NCI-H446 treated with DMSO at 0.1 percent for 48 hours (cell line): ENCODE measurements at regions not wholly inside any gene's neighbourhood (a gene's known extent, or its start where the extent isn't known, plus 50 kb on each side); places are given as distances from the start of the nearest gene placed in this dataset.
A peak's percentile ranks its signal among the peaks of the same experiment; 100 is the strongest.
"Not testable (repeated sequence)": the region's sequence is repeated elsewhere in the genome, so short reads cannot be mapped to it uniquely, and the experiment has no call there.

ENCODE experiments used
- DNase-seq: peaks from one replicate; lab custom pipeline; 2025; lab: John Stamatoyannopoulos, UW

DNA sequence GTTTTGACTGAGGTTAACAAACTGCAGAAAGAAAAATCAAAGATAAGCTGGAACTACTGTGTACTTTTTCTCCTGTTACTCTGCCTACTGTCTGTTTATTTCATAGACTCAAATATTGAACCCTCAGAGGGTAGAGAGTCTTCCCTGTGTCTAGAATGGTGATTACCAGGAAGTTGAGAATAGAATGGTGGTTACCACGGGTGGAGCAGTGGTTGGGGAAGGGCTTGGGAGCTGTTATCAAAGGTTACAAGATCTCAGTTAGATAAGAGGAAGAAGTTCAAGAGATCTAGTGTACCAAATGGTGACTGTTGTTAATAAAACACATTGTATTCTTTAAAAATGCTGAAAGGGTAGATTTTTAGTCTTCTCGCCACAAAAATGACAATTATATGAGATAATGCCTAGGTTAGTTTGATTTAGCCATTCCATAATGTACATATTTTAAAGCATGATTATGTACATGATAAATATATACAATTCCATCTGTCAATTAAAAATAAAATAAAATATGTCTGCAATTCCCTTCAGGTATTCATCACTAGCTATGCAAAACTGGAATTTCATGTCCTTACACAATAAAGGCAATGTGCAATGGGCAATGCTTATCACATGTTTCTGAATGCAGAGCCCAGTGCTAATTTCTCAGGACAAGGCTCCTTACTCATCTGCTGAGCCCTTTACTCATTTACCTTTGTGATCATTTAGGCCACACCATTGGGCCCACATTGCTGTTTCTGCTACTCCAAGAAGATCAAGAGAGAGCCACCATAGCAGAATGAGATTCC is 474.3 kb upstream of the CAMK1G start:
- DNase-seq, result no peak

GRCh38 chr1:209113521-209113920 is 470.0 kb upstream of the CAMK1G start:
- DNase-seq, result no peak

- DNase-seq, result no peak
Observed at GRCh38 chr1:209116705-209117104, 466.8 kb upstream of the CAMK1G start.

GRCh38 chr1:209123601-209124000 is 459.9 kb upstream of the CAMK1G start:
- no peak for DNase-seq

DNA sequence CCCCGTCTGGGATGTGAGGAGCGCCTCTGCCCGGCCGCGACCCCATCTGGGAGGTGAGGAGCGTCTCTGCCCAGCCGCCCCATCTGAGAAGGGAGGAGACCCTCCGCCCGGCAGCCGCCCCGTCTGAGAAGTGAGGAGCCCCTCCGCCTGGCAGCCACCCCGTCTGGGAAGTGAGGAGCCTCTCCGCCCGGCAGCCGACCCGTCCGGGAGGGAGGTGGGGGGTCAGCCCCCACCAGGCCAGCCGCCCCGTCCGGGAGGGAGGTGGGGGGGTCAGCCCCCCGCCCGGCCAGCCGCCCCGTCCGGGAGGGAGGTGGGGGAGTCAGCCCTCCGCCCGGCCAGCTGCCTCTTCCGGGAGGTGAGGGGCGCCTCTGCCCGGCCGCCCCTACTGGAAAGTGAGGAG is 454.4 kb upstream of the CAMK1G start:
- DNase-seq, result not testable (repeated sequence)

DNA sequence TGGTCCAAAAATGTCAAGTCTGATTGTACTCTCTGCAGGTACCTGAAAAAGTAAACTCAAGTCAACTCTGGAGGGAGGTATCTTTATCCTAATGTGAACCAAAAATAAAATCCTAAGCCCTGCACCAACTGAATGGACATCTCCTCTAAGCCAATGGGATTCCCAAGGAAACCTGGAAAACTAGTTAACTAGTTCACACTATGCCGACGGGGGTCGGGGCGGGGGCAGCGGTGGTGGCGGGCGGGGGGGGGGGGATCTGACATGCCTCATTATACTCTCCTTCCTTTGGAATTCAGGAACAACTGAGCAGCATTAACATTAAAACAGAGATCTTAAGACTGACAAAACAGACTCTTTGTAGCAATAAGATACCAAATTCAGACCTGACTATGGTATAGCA is 452.6 kb upstream of the CAMK1G start:
- DNase-seq, result no peak

GRCh38 chr1:209132736-209133467 is 450.6 kb upstream of the CAMK1G start:
- DNase-seq, result no peak

DNA sequence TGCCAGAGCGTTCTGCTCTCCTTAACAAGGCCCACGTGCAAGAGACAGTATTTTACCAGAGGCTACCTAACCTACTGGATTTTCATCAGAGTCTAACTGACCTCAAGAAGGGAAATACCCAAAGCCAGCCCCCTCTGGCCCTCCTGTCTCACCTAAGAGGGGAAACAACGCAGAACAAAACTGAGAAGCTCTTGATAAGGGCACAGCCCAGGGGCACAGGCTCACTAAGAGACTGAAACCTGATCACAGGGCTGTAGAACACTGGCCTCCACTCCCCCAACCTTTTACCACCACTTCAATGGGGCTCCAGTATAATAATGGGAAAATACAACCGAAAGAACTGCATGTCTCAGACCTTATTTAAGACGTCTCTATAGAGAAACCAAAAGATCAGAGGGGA is 449.5 kb upstream of the CAMK1G start:
- no peak for DNase-seq

- no peak for DNase-seq
Observed at GRCh38 chr1:209143916-209144315, 439.6 kb upstream of the CAMK1G start.

GRCh38 chr1:209150114-209150513 is 433.4 kb upstream of the CAMK1G start:
- DNase-seq, result no peak

DNA sequence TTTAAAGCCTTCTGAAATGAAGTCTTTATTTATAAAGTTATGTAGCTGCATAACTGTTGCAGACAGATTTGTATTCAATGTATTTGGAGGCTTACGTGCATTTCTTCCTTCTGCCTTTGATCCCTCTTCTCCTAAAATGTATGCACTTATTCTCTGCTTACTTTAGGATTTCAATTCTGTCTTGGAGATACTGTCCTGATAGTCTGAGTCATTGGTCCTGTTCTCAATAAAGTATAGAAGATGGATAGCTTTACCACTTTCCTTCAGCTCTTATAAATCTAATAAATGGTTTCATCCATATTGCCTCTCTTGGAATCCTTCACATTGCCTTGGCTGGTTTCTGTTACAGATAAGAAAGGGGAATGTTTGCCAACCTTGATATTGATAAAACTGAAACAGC is 430.1 kb upstream of the CAMK1G start:
- no peak for DNase-seq

DNA sequence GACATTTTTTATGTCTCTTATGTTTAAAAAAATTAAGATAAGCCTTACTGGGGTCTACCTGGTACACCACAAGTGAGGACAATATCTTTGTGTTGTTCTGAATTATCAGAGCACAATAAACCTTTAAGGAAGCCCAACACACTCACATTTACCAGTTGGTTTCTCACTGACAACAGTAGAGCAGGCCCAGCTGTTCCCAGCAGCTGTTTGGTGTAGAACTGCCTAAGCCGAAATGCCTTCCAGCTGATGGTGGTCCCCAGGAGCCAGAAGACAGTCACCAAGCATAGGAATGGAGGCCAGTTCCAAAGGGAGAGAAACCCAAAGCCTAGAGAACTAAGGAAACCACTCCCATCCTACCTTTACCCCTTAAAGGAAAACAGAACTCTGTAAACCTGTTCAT is 428.6 kb upstream of the CAMK1G start:
- DNase-seq, result no peak

GRCh38 chr1:209155546-209155945 is 428.0 kb upstream of the CAMK1G start:
- no peak for DNase-seq

- no peak for DNase-seq
Observed at GRCh38 chr1:209156991-209157390, 426.5 kb upstream of the CAMK1G start.

GRCh38 chr1:209157546-209158249 is 425.8 kb upstream of the CAMK1G start:
- no peak for DNase-seq

- DNase-seq, result peak; percentile 33
Observed at GRCh38 chr1:209158851-209159250, 424.7 kb upstream of the CAMK1G start.

DNA sequence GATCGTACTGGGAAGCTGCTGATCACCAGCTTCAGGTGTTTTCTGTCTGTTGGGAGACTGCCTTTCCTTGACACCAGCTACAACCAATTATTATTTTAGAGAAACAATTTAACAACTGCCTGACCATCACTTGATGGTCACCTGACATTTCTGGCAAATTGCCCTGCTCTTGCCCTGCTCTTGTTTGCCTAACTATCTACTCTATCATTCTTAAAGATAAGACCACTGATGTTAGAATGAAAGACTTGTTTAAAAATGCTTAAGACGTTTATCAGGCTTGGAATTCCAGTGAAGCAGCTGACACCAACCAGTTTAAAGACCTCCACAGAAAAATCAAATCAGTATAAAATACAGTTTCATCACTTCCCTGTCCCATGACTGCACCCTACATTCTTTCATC is 423.3 kb upstream of the CAMK1G start:
- no peak for DNase-seq

DNA sequence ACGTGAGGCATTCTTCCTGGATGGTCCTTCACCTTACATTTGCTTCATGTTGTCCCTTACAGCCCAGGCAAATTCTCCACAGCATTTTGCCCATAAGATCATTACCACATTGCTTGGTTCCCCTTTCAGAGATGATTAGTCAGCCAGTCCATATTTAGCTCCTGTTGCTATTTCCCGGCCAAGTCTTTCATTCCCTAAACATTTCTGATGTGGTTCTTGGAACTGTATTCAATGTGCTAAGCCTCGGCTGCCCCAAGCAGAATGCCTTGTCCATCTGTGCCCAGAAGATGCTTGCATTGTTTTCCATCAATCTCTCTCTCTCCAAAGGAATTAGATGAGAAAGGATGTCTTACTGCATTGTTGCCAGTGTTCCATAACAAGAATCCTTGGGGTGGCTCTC is 420.9 kb upstream of the CAMK1G start:
- DNase-seq, result peak; percentile 96

DNA sequence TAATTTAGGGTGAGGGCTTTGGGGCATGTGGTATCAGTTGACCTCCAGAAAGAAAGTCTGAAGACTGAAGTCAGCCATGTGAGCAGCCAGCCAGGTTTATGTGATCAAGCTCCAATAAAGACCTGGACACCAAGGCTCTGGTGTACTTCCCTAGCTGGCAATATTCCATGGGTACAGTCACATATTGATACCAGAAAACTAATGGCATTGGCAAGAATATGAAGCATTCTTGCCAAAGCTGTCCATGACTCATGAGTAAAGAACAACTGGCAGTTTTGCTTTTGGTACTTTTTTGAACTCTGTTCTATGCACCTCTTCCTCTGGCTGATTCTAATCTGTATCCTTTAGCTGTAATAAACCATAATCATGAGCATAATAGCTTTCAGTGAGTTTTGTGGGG is 415.3 kb upstream of the CAMK1G start:
- peak; percentile 99 for DNase-seq

DNA sequence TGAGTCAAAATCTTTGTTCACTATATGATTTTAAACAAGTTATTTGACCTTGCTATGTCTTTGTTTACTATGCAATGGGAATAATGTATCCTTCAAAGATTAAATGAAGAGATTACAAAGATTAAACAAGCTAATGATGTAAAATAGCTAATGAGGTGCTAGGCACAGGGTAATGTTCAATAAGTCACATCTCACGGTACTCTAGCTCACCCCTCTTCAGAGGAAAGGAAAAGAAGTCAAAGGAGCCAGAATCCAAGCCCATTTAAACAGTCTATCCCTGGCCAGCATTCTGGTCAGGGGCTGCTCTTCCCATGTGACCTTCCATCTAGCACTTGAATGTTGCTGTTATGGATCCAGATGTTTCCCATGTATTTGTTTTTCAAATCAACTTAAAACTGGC is 412.4 kb upstream of the CAMK1G start:
- DNase-seq, result no peak

DNA sequence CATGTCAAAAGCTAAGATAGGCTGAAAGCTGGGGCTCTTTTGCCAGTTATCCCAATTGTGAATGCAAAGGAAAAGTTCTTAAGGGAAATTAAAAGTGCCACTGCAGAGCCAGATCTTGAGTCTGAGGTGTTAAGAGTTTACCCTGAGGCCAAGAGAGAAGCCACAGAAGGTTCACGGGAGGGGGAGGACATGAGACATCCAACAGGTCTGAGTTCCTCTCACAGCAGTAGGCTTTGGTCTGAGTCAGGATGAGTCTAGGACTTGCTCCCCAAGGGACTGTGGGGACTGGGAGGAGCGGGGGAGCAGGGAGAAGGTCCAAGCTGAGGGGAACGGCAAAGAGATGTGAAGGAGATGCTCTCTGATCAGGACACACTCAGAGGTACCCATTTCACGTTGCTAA is 411.2 kb upstream of the CAMK1G start:
- no peak for DNase-seq

DNA sequence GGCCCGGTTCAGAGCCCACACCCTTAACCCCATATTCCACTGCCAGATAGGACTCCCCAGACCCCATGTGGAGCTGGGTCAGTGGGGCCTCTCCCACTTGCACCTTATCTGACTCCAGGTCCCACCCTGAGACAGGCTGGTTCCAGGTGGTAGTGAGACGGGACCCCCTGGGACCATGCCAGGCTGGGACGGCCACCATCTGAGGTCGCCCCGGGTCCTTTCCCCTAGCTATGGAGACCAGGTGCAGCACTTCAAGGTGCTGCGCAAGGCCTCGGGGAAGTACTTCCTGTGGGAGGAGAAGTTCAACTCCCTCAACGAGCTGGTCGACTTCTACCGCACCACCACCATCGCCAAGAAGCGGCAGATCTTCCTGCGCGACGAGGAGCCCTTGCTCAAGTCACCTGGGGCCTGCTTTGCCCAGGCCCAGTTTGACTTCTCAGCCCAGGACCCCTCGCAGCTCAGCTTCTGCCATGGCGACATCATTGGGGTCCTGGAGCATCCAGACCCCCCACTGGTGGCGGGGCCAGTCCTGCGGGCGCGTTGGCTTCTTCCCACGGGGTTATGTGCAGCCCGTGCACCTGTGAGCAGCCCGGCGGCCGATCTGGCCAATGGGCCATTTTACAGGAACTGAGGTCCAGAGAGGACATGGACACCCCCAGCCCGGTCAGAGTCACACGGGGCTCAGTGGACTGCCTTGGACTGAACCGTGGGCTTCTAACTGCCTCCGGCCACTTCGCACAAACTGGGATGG is 410.5 kb upstream of the CAMK1G start:
- DNase-seq, result not testable (repeated sequence)
